Endodermal cell (in vitro differentiated cells): ENCODE measurements at regions not wholly inside any gene's neighbourhood (a gene's known extent, or its start where the extent isn't known, plus 50 kb on each side); places are given as distances from the start of the nearest gene placed in this dataset.

ENCODE experiments used
- DNase-seq: peaks from one replicate; pipeline ENCODE4 v3.0.0-alpha.2; 2017
- H3K27ac ChIP-seq: 2 replicates; pipeline ENCODE4 v1.5.1; 2013; ENCODE audit warnings: mild to moderate bottlenecking, low read depth, low read length, moderate library complexity
- H3K27me3 ChIP-seq: 2 replicates; pipeline ENCODE4 v1.6.1; 2013; ENCODE audit warnings: mild to moderate bottlenecking, low read length, moderate library complexity; ENCODE audit not compliant: insufficient read depth, control insufficient read depth, poor library complexity, severe bottlenecking
- H3K36me3 ChIP-seq: 2 replicates; pipeline ENCODE4 v1.7.0; 2013; ENCODE audit warnings: mild to moderate bottlenecking, low read length, moderate library complexity; ENCODE audit not compliant: control insufficient read depth, insufficient read depth
- H3K4me1 ChIP-seq: one replicate; pipeline ENCODE4 v1.7.0; 2013; ENCODE audit warnings: low read length; ENCODE audit not compliant: control insufficient read depth, insufficient read depth
- H3K4me3 ChIP-seq: 2 replicates; pipeline ENCODE4 v1.5.1; 2013; ENCODE audit warnings: mild to moderate bottlenecking, low read length, moderate library complexity
- H3K9ac ChIP-seq: 2 replicates; pipeline ENCODE4 v1.6.1; 2013; ENCODE audit warnings: mild to moderate bottlenecking, low read length, moderate library complexity; ENCODE audit not compliant: poor library complexity, severe bottlenecking; ENCODE audit errors: extremely low read depth
- H3K9me3 ChIP-seq: 2 replicates; pipeline ENCODE4 v1.6.1; 2013; ENCODE audit warnings: mild to moderate bottlenecking, low read length, moderate library complexity; ENCODE audit not compliant: control insufficient read depth
- H3K27ac Mint-ChIP-seq: 2 replicates; pipeline ENCODE4 v1.8.0; 2020; ENCODE audit warnings: mixed read lengths
- H3K27me3 Mint-ChIP-seq: 2 replicates; pipeline ENCODE4 v1.8.0; 2021; ENCODE audit warnings: mild to moderate bottlenecking, mixed read lengths; ENCODE audit not compliant: insufficient read depth
- H3K36me3 Mint-ChIP-seq: 2 replicates; pipeline ENCODE4 v1.8.0; 2020; ENCODE audit warnings: low read depth, mixed read lengths
- H3K4me1 Mint-ChIP-seq: 2 replicates; pipeline ENCODE4 v1.8.0; 2020; ENCODE audit warnings: mixed read lengths
- H3K4me3 Mint-ChIP-seq: 2 replicates; pipeline ENCODE4 v1.8.0; 2020; ENCODE audit warnings: mild to moderate bottlenecking, moderate library complexity, mixed read lengths
- H3K9me3 Mint-ChIP-seq: 2 replicates; pipeline ENCODE4 v1.8.0; 2020; ENCODE audit warnings: mild to moderate bottlenecking, mixed read lengths
- WGBS, 2 experiments: methylation state at CpG; one replicate each; pipeline versions ENCODE4 v1.1.5 to v1.1.7; 2013; ENCODE audit warnings: missing lambda C conversion rate in 2 of 2, mixed read lengths in 1 of 2; ENCODE audit not compliant: insufficient coverage in 1 of 2, insufficient read length in 1 of 2; 5-methylcytosine and 5-hydroxymethylcytosine counted together
- TF ChIP-seq, protein P1 (sequence below): fragments of 200-600 bp; sonication (generic); conservative IDR thresholded peaks from 2 replicates; pipeline ENCODE4 v1.5.0; 2021; ENCODE audit warnings: antibody characterized with exemption, mild to moderate bottlenecking

DNA sequence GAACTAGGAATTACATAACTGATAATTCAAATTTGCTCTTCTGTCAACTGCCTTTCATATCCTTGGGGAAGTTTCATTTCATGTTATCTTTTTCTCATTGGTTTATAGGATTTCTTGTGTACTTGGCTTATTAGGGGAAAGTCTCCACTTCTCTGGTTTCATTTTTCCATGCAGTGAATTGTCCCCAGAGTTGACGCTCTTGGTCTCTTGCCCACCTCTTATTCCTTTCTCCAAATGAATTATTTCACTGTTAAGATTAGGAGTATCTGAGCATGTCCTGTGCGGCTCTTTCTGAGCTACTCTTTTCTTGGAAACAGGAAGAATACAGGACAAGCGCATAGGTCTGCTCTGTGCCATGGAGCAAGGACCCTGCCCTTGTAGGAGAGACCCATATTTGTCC is 104.8 kb downstream of the POSTN start:
- Histone ChIP-seq H3K27me3 (no peaks in the 10 kb centered on the region), H3K4me3 (no peak overlapping the region), H3K9me3 (no peaks in the 10 kb centered on the region), H3K4me1 (no peaks in the 10 kb centered on the region), H3K36me3 (no peaks in the 10 kb centered on the region), H3K9ac (no peak overlapping the region), H3K27ac (no peak overlapping the region)
- WGBS, 2 experiments = 83 to 89% methylated on average over 1 to 3 of the region's 3 CpGs
- TF ChIP-seq, protein P1, sequence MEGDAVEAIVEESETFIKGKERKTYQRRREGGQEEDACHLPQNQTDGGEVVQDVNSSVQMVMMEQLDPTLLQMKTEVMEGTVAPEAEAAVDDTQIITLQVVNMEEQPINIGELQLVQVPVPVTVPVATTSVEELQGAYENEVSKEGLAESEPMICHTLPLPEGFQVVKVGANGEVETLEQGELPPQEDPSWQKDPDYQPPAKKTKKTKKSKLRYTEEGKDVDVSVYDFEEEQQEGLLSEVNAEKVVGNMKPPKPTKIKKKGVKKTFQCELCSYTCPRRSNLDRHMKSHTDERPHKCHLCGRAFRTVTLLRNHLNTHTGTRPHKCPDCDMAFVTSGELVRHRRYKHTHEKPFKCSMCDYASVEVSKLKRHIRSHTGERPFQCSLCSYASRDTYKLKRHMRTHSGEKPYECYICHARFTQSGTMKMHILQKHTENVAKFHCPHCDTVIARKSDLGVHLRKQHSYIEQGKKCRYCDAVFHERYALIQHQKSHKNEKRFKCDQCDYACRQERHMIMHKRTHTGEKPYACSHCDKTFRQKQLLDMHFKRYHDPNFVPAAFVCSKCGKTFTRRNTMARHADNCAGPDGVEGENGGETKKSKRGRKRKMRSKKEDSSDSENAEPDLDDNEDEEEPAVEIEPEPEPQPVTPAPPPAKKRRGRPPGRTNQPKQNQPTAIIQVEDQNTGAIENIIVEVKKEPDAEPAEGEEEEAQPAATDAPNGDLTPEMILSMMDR = no peak
- H3K27ac Mint-ChIP-seq = no peak overlapping the region
- no peaks in the 10 kb centered on the region for H3K9me3 Mint-ChIP-seq
- H3K27me3 Mint-ChIP-seq = no peaks in the 10 kb centered on the region
- no peaks in the 10 kb centered on the region for H3K36me3 Mint-ChIP-seq
- H3K4me3 Mint-ChIP-seq = no peak overlapping the region
- no peak for DNase-seq
- peaks cover 6% of the 10 kb centered on the region for H3K4me1 Mint-ChIP-seq

DNA sequence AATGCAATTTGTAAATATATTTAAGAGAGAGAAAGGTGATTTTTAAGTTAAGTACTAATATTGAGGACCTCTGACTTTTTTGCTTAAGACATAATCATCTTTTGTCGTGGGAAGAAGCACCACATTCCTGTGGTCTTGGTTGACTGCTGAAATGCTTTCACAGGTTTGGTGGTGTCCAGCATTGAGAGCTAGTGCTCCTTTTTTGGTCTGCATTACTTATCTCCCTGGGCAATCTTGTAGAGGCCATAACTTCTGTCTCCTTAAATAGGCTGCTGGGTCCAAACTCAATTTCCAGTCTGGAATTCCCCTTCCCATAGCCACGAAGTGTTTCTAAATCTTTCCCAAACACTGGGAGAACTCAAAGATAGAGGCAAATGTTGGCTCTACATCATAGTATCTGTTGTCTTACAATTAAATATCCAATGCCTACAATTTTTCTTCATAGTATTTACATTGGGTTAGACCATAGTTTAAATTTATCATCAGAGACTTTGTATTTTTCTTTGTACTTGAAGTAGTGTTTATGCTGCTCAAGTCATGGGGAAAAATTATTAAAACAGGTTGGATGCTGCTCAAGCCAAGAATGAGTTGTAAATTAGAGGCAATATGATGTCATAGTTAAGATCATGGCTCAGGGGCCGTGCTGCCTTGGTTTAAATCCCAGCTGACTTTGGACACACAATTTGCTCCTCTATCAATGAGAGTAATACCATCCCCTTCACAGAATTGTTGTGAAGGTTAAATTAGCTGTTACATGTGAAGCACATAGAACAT is 105.6 kb downstream of the POSTN start:
- H3K27me3 Mint-ChIP-seq = no peaks in the 10 kb centered on the region
- Histone ChIP-seq H3K9ac (no peak overlapping the region), H3K4me3 (no peak overlapping the region), H3K4me1 (no peaks in the 10 kb centered on the region), H3K27me3 (no peaks in the 10 kb centered on the region), H3K36me3 (no peaks in the 10 kb centered on the region), H3K27ac (no peak overlapping the region), H3K9me3 (no peaks in the 10 kb centered on the region)
- WGBS, 2 experiments = 79 to 94% methylated on average over 1 to 3 of the region's 3 CpGs
- TF ChIP-seq, protein P1 = no peak
- no peak for DNase-seq
- H3K27ac Mint-ChIP-seq = no peak overlapping the region
- no peaks in the 10 kb centered on the region for H3K36me3 Mint-ChIP-seq
- peaks cover 6% of the 10 kb centered on the region for H3K4me1 Mint-ChIP-seq
- no peak overlapping the region for H3K4me3 Mint-ChIP-seq
- H3K9me3 Mint-ChIP-seq = no peaks in the 10 kb centered on the region

- H3K27ac ChIP-seq = no peak overlapping the region
- Mint-ChIP-seq H3K4me1 (peaks cover 6% of the 10 kb centered on the region), H3K27ac (no peak overlapping the region), H3K36me3 (no peaks in the 10 kb centered on the region), H3K4me3 (no peak overlapping the region), H3K27me3 (no peaks in the 10 kb centered on the region), H3K9me3 (no peaks in the 10 kb centered on the region)
- H3K4me1 ChIP-seq = no peaks in the 10 kb centered on the region
- no peak overlapping the region for H3K9ac ChIP-seq
- H3K36me3 ChIP-seq = no peaks in the 10 kb centered on the region
- no peaks in the 10 kb centered on the region for H3K27me3 ChIP-seq
- TF ChIP-seq, protein P1 = no peak
- H3K4me3 ChIP-seq = no peak overlapping the region
- no peaks in the 10 kb centered on the region for H3K9me3 ChIP-seq
- no peak for DNase-seq
Observed at GRCh38 chr13:37492075-37492474, 106.5 kb downstream of the POSTN start.
